IPS DF 4.7 (cell line): ENCODE measurements at regions not wholly inside any gene's neighbourhood (a gene's known extent, or its start where the extent isn't known, plus 50 kb on each side); places are given as distances from the start of the nearest gene placed in this dataset.

ENCODE experiments used
- DNase-seq: peaks from one replicate; pipeline ENCODE4 v3.0.0-alpha.2; 2013; ENCODE audit warnings: low spot score; ENCODE audit errors: extremely low read depth

DNA sequence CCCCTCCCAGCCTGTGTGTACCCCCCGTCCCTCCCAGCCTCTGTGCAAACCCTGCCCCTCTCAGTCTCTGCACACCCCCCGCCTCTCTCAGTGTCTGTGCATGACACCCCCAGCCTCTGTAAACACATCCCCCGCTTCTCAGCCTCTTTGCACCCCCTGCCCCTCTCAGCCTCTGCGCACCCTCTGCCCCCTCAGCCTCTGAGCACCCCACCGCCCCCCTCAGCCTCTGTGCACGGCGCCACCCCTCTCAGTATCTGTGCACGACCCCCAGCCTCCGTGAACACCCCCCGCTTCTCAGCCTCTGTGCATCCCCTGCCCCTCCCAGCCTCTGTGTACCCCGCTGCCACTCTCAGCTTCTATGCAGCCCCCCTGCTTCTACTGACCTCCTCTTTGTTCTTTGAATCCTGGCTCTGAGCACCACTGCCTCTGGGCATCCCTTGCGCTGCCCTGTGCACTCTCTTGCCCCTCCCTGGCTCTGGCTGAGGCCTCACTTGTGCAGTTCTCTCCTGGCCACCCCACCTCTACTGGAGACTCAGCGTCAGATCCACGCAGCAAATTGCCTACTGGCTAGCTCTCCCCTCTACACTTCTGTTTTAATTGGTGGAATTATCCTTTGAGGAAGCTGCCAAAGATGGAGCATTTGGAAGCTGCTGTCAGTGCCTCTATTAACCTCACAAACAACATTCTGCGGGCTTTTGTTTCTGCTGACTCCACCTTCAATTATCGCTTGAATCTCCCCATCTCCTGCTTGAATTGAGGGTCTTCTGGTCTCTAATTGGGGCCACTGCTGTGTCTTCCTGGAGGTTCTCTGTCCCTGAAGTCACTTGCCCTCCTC lies 838.6 kb downstream of the TBC1D22A start:
- DNase-seq, result no peak

DNA sequence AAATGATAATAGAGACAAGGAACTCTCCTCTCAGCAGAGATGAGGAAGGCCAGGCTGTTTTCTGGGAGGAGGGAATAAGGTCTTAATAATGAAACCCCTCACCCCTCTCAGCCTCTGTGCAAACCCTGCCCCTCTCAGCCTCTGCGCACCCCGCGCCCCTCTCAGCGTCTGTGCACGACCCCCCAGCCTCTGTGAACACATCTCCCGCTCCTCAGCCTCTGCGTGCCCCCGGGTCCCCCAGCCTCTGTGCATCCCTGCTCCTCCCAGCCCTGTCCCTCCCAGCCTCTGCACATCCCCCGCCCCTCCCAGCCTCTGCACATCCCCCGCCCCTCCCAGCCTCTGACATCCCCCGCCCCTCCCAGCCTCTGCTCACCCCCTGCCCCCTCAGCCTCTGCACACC lies 837.8 kb downstream of the TBC1D22A start:
- DNase-seq, result no peak

GRCh38 chr22:47599753-47600152 lies 837.3 kb downstream of the TBC1D22A start:
- no peak for DNase-seq

- DNase-seq, result no peak
Measured at GRCh38 chr22:47598864-47599263, 836.4 kb downstream of the TBC1D22A start.

DNA sequence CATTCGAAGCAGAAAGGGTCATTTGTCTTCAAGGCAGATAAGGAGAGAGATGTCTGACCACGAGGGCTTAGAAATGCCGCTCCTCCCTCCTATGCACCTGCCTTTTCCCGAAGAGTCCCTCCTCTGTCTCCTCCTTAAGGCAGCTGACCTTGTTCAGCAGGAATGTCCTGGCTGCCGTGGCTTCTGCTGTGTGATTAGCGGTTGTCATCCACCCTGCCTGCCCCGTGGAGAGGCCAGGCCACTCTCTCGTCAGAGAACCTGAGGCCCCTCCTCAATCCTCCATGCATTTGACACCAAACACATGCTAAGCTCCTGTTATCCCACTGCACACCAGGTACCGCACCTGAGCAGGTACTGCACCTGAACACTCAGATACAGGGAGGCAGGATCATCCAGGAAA lies 834.6 kb downstream of the TBC1D22A start:
- DNase-seq, result no peak

- DNase-seq, result no peak
Measured at GRCh38 chr22:47596176-47596690, 833.8 kb downstream of the TBC1D22A start.

GRCh38 chr22:47594836-47595521 lies 832.5 kb downstream of the TBC1D22A start:
- DNase-seq, result no peak

GRCh38 chr22:47593911-47594311 lies 831.5 kb downstream of the TBC1D22A start:
- no peak for DNase-seq

- no peak for DNase-seq
Measured at GRCh38 chr22:47593291-47593690, 830.8 kb downstream of the TBC1D22A start.

DNA sequence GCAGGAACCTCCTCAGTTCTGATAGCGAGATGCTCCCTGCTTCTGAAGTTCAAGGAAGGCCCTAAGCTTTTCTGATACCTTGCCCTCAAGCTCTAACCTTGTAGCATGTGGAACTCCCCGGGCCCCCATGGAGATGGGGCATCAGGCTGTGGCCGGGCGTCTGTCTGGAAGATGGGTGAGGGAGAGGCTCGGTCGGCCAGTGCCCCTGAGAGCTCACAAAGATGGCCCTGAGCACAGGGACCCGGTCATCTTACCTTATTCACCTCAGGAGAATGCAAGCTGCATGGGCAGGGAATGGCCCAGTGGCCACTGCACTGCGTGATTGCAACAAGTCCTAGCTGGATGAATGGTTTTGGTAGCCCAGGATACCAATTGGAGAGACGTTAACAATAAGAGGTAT lies 830.3 kb downstream of the TBC1D22A start:
- DNase-seq, result no peak

GRCh38 chr22:47591709-47592108 lies 829.3 kb downstream of the TBC1D22A start:
- DNase-seq, result no peak

DNA sequence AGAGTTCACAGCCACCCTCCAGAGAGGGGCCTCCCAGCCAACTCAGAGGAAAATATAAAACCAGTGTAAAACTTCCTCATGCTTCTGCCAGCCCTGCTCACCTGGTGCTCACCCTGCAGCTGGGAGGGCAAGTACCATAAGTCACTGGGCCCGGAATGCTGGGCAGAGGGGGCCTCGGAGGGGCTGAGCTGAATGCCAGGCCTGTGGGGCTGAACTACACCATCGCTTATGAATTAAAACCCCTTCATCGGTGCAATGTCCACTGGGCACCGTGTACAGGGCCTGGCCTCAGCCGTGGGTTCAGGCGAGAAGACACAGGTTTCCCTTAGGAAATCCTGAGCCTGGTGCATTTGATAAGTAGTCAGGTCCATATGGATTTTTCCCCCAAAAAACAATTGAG lies 828.6 kb downstream of the TBC1D22A start:
- DNase-seq, result no peak

DNA sequence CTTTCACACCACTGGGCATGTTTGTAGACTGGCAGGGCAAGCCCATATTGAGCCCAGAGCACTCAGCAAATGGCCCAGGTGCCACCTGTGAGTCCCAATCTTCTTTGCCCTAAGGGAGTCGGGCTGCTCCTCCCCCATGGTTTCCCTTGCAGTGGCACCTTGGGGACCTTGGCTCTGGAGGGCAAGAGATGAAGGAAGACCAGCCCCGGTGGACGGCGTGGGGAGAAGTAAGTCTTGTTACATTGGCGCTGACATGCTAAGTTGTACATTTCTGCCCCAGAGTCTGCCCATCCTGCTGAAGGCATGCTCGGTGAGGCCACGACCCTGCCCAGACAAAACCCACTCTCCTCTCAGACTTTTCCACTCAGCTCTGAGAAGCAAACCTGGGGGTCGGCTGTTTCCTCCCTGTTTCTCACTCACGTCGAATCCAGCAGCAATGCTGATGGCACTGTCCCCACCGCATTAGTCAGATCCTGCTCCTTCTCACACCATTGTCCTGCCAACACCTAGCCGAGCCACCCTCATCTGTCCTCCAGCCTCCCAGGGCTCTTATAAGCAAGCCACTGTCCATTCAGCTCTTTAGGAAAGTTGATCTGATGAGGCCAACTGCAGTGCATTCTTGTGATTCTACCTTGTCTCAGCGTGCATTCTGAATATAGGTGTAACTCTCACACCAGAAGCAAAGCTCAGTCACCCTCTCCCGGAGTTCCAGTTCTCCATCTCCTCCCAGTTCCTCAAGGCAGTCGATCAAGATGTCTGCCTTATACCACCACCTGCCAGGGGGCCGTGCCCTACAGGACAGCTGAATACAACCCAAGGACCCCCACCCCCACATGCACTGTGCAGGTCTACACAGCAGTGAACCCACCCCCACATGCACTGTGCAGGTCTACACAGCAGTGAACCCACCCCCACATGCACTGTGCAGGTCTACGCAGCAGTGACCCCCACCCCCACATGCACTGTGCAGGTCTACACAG lies 827.1 kb downstream of the TBC1D22A start:
- DNase-seq, result no peak

DNA sequence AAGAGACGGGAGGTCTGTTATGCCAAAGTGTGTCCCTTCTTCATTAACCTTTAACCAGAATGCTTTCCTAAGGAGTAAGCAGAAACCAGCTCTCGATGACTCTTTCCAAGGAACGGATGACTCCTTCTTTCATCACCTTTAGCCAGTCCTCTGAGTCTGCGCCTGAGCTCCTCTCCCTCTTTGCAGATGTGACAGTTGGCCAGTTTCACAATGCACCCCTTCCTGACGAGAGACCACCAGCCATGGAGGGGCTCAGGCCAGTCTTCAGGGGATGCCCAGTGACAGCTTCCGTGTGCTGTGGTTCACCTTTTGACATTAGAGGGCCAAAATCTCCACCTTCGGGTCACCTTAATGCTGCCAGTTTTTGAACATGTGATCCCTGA lies 826.1 kb downstream of the TBC1D22A start:
- no peak for DNase-seq

GRCh38 chr22:47587861-47588577 lies 825.6 kb downstream of the TBC1D22A start:
- DNase-seq, result no peak

DNA sequence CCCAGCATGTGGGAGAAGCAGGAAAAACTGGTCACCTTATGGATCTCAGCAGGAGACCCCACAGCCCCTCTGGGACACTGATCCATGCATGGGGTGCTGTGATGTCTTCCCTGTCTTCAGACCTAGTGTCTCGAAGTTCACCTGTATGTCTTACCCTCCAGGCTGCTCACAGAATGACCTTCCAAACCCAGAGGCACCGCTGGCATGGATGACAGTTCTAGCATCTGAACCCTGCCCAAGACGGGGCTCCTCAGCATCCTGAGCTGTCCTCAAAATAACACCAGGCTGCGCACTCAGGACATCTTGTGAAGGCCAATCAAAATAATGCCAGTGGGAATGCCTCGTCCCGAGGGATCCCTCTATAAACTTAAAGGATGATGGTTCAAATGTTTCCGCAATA lies 824.9 kb downstream of the TBC1D22A start:
- DNase-seq, result no peak

- DNase-seq, result no peak
Measured at GRCh38 chr22:47586946-47587345, 824.5 kb downstream of the TBC1D22A start.

- DNase-seq, result no peak
Measured at GRCh38 chr22:47586038-47586437, 823.6 kb downstream of the TBC1D22A start.

- DNase-seq, result no peak
Measured at GRCh38 chr22:47583959-47584562, 821.6 kb downstream of the TBC1D22A start.

GRCh38 chr22:47582067-47582466 lies 819.6 kb downstream of the TBC1D22A start:
- no peak for DNase-seq
